NCI-H2227 (cell line): ENCODE measurements at regions not wholly inside any gene's neighbourhood (a gene's known extent, or its start where the extent isn't known, plus 50 kb on each side); places are given as distances from the start of the nearest gene placed in this dataset.
"Not testable (repeated sequence)": the region's sequence is repeated elsewhere in the genome, so short reads cannot be mapped to it uniquely, and the experiment has no call there.

Experiments used
- DNase-seq: peaks from one replicate; lab custom pipeline; 2025; ENCODE audit not compliant: unreplicated experiment; lab: John Stamatoyannopoulos, UW

GRCh38 chr4:114229706-114230105 is 250.3 kb upstream of the ARSJ start:
- no peak for DNase-seq

- DNase-seq, result no peak
Measured at GRCh38 chr4:114236171-114236769, 256.8 kb upstream of the ARSJ start.

- no peak for DNase-seq
Measured at GRCh38 chr4:114237997-114238396, 258.6 kb upstream of the ARSJ start.

- no peak for DNase-seq
Measured at GRCh38 chr4:114249561-114249960, 270.1 kb upstream of the ARSJ start.

GRCh38 chr4:114249976-114250375 is 270.5 kb upstream of the ARSJ start:
- no peak for DNase-seq

- DNase-seq, result no peak
Measured at GRCh38 chr4:114250439-114250891, 271.0 kb upstream of the ARSJ start.

GRCh38 chr4:114251020-114251419 is 271.6 kb upstream of the ARSJ start:
- DNase-seq, result no peak

- no peak for DNase-seq
Measured at GRCh38 chr4:114252499-114252898, 273.1 kb upstream of the ARSJ start.

GRCh38 chr4:114257501-114257900 is 278.1 kb upstream of the ARSJ start:
- no peak for DNase-seq

DNA sequence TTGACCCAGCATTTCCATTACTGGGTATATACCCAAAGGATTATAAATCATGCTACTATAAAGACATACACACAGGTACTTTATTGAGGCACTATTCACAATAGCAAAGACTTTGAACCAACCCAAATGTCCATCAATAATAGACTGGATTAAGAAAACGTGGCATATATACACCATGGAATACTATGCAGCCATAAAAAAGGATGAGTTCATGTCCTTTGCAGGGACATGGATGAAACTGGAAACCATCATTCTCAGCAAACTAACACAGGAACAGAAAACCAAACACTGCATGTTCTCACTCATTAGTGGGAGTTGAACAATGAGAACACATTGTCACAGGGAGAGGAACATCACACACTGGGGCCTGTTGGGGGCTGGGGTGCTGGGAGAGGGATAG is 283.0 kb upstream of the ARSJ start:
- DNase-seq, result not testable (repeated sequence)

DNA sequence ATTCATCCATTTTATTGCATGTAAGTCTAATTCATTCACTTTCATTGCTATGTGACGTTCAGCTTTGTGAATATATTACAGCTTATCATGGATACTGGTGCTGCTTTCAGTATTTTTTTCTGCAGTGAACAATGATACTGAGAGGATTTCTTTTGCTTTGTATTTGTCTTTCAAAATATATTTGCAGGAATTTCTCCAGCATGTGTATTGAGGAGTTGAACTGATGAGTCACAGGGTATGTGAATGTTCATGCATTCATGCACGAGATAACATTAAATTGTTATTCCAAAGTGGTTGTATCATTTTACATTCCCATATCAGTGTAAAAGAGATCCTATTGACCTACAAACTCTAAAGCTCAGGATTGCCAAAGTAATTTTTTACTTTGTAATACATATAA is 283.8 kb upstream of the ARSJ start:
- no peak for DNase-seq

- DNase-seq, result no peak
Measured at GRCh38 chr4:114264452-114264851, 285.0 kb upstream of the ARSJ start.

GRCh38 chr4:114264877-114265291 is 285.4 kb upstream of the ARSJ start:
- DNase-seq, result no peak

- no peak for DNase-seq
Measured at GRCh38 chr4:114265342-114265741, 285.9 kb upstream of the ARSJ start.

GRCh38 chr4:114267976-114268375 is 288.5 kb upstream of the ARSJ start:
- no peak for DNase-seq

GRCh38 chr4:114271031-114271430 is 291.6 kb upstream of the ARSJ start:
- no peak for DNase-seq

DNA sequence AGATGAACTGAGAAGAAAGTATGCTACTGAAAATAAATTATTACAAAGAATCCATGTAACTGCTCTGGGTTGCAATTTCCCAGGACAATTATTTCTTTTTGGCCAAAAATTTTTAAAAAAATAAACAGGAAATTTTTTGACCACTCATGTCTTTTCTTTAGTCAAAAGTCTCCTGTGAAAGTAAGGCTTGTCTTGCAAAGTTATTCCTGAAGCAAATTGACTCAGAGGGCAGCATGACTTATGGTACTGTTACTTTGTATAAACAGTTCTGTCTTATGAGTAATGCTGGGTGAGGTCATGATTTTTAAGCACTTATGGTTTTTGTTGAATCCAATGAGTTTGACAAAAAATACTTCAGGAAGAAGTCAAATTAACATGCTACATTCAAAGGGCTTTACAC is 292.8 kb upstream of the ARSJ start:
- DNase-seq, result no peak

DNA sequence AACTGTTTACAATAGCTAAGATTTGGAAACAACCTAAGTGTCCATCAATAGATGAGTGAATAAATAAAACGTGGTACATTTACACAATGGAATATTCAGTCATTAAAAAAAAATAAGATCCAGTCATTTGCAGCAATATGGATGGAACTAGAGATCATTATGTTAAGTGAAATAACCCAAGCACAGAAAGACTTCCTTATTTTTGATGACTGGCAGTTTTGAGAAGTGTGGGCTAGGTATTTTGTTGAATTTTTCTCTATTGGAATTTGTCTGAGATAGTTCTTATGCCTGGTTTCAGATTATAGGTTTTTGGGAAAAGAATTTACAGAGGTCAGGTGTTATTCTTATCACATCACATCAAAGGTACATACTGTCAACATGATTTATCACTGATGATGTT is 293.8 kb upstream of the ARSJ start:
- DNase-seq, result no peak

GRCh38 chr4:114277690-114278089 is 298.2 kb upstream of the ARSJ start:
- DNase-seq, result no peak

DNA sequence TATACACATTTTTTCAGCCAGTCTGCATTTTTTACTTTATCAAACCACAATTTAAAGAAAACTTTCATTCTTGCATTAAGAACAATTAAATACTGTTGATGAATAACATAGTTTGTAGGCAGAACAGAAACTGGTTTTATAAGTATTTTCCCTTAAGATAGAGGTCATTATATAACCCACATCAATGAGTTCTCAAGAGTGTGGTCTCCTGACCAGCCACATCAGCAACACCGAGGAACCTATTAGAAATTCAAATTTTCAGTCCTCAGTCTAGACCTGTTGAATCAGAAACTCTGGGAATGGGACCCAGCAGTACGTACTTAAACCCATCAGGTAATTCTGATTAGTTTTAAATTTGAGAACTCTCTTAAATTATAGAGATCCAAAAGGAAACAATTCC is 299.6 kb upstream of the ARSJ start:
- DNase-seq, result no peak

GRCh38 chr4:114279711-114280110 is 300.3 kb upstream of the ARSJ start:
- DNase-seq, result no peak

DNA sequence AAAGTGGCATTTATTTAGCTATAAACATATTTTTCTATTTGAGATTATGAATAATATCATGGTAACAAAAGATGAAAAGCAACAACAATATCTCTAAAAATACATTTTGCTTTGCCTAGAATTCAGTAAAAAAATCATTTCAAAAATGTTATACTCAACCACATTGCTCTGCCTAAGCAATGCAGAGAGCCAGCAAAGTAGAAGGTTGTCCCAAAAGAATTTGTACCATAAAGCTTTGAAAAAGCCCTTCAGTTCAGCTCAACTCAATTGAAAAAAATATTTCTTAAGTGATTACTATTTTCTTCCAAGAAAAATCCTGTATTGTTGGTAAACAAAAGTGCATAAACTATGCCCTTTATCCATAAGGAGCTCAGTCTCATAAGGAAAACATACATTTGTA is 301.2 kb upstream of the ARSJ start:
- no peak for DNase-seq

- DNase-seq, result no peak
Measured at GRCh38 chr4:114281164-114281960, 301.9 kb upstream of the ARSJ start.
